Stomach (tissue), 4 donors: ENCODE measurements at regions not wholly inside any gene's neighbourhood (a gene's known extent, or its start where the extent isn't known, plus 50 kb on each side); places are given as distances from the start of the nearest gene placed in this dataset.

Experiments
- CTCF ChIP-seq, 7 experiments: fragments of 450-650 bp in 4 of 7; fragments of 200-600 bp in 3 of 7; sonication (generic) in 3 of 7; IDR thresholded peaks; one replicate each; pipeline ENCODE4 v1.5.1; 2016 to 2019; ENCODE audit warnings: antibody characterized with exemption in 7 of 7, control low read depth in 2 of 7, mild to moderate bottlenecking in 1 of 7
- EP300 ChIP-seq: sonication (generic); formaldehyde crosslinking; IDR thresholded peaks from one replicate; pipeline ENCODE4 v1.6.1; 2017; ENCODE audit warnings: antibody characterized with exemption
- POLR2A ChIP-seq, 4 donors: fragments of 450-650 bp; IDR thresholded peaks; one replicate each; pipeline ENCODE4 v1.6.1; 2016; ENCODE audit warnings: antibody characterized with exemption in 4 of 4, control low read depth in 2 of 4, mild to moderate bottlenecking in 1 of 4, moderate library complexity in 1 of 4

GRCh38 chr1:67610450-67610849 lies 74.6 kb upstream of the GADD45A start:
- TF ChIP-seq EP300, result no peak
- TF ChIP-seq CTCF (IDR thresholded peaks at IDR 0.05), result no peak
- no peak for TF ChIP-seq POLR2A (IDR thresholded peaks at IDR 0.05)
